Neural cell (in vitro differentiated cells): ENCODE measurements at regions not wholly inside any gene's neighbourhood (a gene's known extent, or its start where the extent isn't known, plus 50 kb on each side); places are given as distances from the start of the nearest gene placed in this dataset.

Experiments used
- H2AFZ ChIP-seq: fragments of 200-600, 300-800 bp; sonication (generic), shearing (Covaris generic); 2 replicates; pipeline ENCODE4 v1.6.0; 2014; ENCODE audit warnings: low read depth, mild to moderate bottlenecking, antibody characterized with exemption, low read length, moderate library complexity
- H3F3A ChIP-seq: fragments of 200-600 bp; shearing (Covaris generic); 2 replicates; pipeline ENCODE4 v1.6.1; 2016; ENCODE audit warnings: mild to moderate bottlenecking, moderate library complexity, mixed read lengths, antibody characterized with exemption, low read length; ENCODE audit not compliant: insufficient read depth, poor library complexity, severe bottlenecking
- H3K27ac ChIP-seq: fragments of 200-600, 300-800 bp; sonication (generic), shearing (Covaris generic); 2 replicates; pipeline ENCODE4 v1.5.1; 2014; ENCODE audit warnings: mild to moderate bottlenecking, low read length, moderate library complexity
- H3K27me3 ChIP-seq: fragments of 300-800, 200-600 bp; sonication (generic), shearing (Covaris generic); 2 replicates; pipeline ENCODE4 v1.6.0; 2014; ENCODE audit warnings: mild to moderate bottlenecking, low read depth, low read length, moderate library complexity; ENCODE audit not compliant: insufficient read depth
- H3K36me3 ChIP-seq: fragments of 300-800, 200-600 bp; sonication (generic), shearing (Covaris generic); 2 replicates; pipeline ENCODE4 v1.5.1; 2014; ENCODE audit warnings: mild to moderate bottlenecking, antibody characterized with exemption, low read length, moderate library complexity; ENCODE audit not compliant: insufficient read depth
- H3K4me2 ChIP-seq: fragments of 300-800, 200-600 bp; sonication (generic), shearing (Covaris generic); 2 replicates; pipeline ENCODE4 v1.6.0; 2014; ENCODE audit warnings: mild to moderate bottlenecking, low read length
- H3K4me3 ChIP-seq: fragments of 300-800, 200-600 bp; sonication (generic), shearing (Covaris generic); 2 replicates; pipeline ENCODE4 v1.5.1; 2014; ENCODE audit warnings: mild to moderate bottlenecking, low read length, moderate library complexity
- H3K79me2 ChIP-seq: fragments of 200-600 bp; shearing (Covaris generic); replicated peaks from 2 replicates; pipeline ENCODE4 v1.6.0; 2014; ENCODE audit warnings: mild to moderate bottlenecking, low read length, moderate library complexity; ENCODE audit not compliant: insufficient read depth
- H3K9ac ChIP-seq: fragments of 300-800, 200-600 bp; sonication (generic), shearing (Covaris generic); 2 replicates; pipeline ENCODE4 v1.6.1; 2016; ENCODE audit warnings: mild to moderate bottlenecking, low read length, mixed read lengths
- H3K9me2 ChIP-seq: fragments of 200-600 bp; shearing (Covaris generic); 2 replicates; pipeline ENCODE4 v1.6.1; 2016; ENCODE audit warnings: mild to moderate bottlenecking, low read length, mixed read lengths; ENCODE audit not compliant: insufficient read depth
- H3K9me3 ChIP-seq: fragments of 200-600, 300-800 bp; sonication (generic), shearing (Covaris generic); 2 replicates; pipeline ENCODE4 v1.6.1; 2016; ENCODE audit warnings: mild to moderate bottlenecking, mixed run types, low read length, moderate library complexity, mixed read lengths
- H4K20me1 ChIP-seq: fragments of 200-600 bp; shearing (Covaris generic); 2 replicates; pipeline ENCODE4 v1.6.1; 2016; ENCODE audit warnings: mild to moderate bottlenecking, mixed run types; ENCODE audit not compliant: insufficient read depth
- EP300 ChIP-seq: fragments of 450-650 bp; conservative IDR thresholded peaks from 2 replicates; pipeline ENCODE4 v1.6.1; 2014; ENCODE audit warnings: antibody characterized with exemption, mild to moderate bottlenecking, moderate library complexity; ENCODE audit not compliant: poor library complexity, severe bottlenecking
- EZH2 ChIP-seq: fragments of 200-600, 300-800 bp; shearing (Covaris generic), sonication (generic); IDR thresholded peaks from 2 replicates; pipeline ENCODE4 v1.6.1; 2014; ENCODE audit warnings: antibody characterized with exemption, low read length, borderline replicate concordance, mild to moderate bottlenecking; ENCODE audit not compliant: insufficient read depth, poor library complexity, severe bottlenecking
- MXI1 ChIP-seq: fragments of 450-650 bp; conservative IDR thresholded peaks from 2 replicates; pipeline ENCODE4 v1.6.1; 2014; ENCODE audit warnings: antibody characterized with exemption, mild to moderate bottlenecking; ENCODE audit not compliant: poor library complexity, severe bottlenecking
- RAD21 ChIP-seq: fragments of 450-650 bp; conservative IDR thresholded peaks from 2 replicates; pipeline ENCODE4 v1.6.1; 2014; ENCODE audit warnings: antibody characterized with exemption, mild to moderate bottlenecking, moderate library complexity
- SMC3 ChIP-seq: fragments of 450-650 bp; conservative IDR thresholded peaks from 2 replicates; pipeline ENCODE4 v1.6.1; 2014; ENCODE audit warnings: antibody characterized with exemption, mild to moderate bottlenecking, moderate library complexity; ENCODE audit not compliant: poor library complexity
- TAF1 ChIP-seq: IDR thresholded peaks from 2 replicates; pipeline ENCODE4 v1.6.1; 2012; ENCODE audit warnings: low read depth
- TF ChIP-seq, protein P1 (sequence below): fragments of 450-650 bp; IDR thresholded peaks from 2 replicates; pipeline ENCODE4 v1.5.1; 2014; ENCODE audit warnings: antibody characterized with exemption, mild to moderate bottlenecking, moderate library complexity; ENCODE audit not compliant: poor library complexity, severe bottlenecking
- TF ChIP-seq, protein P2 (sequence below): IDR thresholded peaks from 2 replicates; pipeline ENCODE4 v1.6.1; 2012; ENCODE audit warnings: borderline replicate concordance

DNA sequence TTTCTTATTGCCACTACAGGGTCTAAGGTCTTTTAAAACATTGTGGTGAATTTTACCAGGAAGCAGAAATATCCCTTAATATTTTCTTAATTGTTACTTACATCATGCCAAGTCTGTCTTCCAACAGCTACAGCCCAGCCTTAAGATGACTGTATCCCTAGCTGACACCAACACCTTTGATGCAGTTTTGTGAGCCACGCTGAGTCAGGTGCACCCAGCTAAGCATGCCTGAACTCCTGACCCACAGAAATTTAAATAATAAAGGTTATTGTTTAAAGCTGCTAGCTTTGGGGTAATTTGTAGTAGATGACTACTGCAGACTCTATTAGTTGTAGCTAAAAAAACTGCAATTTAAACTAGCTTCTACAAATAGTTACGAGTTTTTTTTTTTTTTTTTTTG lies 1757.9 kb upstream of the LRRTM1 start:
- Histone ChIP-seq H3K27ac (no peak overlapping the region), H3K9ac (no peak overlapping the region), H3K9me2 (no peaks in the 10 kb centered on the region), H3K4me2 (no peak overlapping the region), H3K27me3 (no peaks in the 10 kb centered on the region), H3K9me3 (no peaks in the 10 kb centered on the region), H4K20me1 (no peaks in the 10 kb centered on the region), H2AFZ (no peak overlapping the region), H3K36me3 (no peaks in the 10 kb centered on the region), H3F3A (no peaks in the 10 kb centered on the region), H3K4me3 (no peak overlapping the region), H3K79me2 (no peaks in the 10 kb centered on the region)
- TF ChIP-seq EP300: no peak
- no peak for TF ChIP-seq TAF1
- no peak for TF ChIP-seq MXI1
- TF ChIP-seq RAD21: no peak
- TF ChIP-seq EZH2: no peak

DNA sequence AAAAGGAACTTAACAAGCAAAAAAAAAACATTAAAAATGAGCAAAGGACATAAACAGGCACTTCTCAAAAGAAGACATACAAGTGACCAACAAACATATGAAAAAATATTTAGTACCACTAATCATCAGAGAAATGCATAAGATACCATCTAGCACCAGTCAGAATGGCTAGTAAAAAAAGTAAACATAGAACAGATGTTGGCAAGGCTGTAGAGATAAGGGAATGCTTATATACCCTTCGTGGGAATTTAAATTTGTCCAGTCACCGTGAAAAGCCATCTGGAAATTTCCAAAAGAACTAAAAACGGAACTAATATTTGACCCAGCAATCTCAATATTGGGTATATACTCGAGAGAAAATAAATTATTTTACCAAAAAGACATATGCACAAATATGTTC lies 1751.3 kb upstream of the LRRTM1 start:
- Histone ChIP-seq H2AFZ (no peak overlapping the region), H3K4me2 (no peak overlapping the region), H3K36me3 (no peaks in the 10 kb centered on the region), H3K79me2 (no peaks in the 10 kb centered on the region), H3K9me3 (no peaks in the 10 kb centered on the region), H3K9ac (no peak overlapping the region), H3F3A (no peaks in the 10 kb centered on the region), H3K27ac (no peak overlapping the region), H3K4me3 (no peak overlapping the region), H4K20me1 (no peaks in the 10 kb centered on the region), H3K9me2 (no peaks in the 10 kb centered on the region), H3K27me3 (no peaks in the 10 kb centered on the region)
- no peak for TF ChIP-seq EZH2

DNA sequence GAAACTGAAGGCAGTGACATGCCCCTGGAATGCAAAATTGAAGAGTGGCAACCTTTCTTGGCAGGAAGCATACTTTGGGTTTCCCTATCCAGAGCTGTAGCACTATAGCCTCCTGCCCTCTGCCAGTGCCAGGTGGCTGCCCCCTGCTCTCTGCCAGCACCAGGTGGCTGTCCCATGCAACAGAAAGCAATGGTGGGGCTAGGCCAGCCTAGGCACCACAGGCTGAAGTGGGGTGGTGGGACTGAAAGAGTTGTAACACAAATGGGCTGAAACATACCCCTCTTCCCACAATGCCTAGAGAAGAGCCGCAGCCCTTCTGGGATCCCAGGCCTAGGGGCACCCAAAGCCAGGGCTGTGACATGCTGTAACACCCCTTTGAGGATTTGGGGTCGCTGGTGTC lies 1739.3 kb upstream of the LRRTM1 start:
- Histone ChIP-seq H3K9ac (no peak overlapping the region), H4K20me1 (no peaks in the 10 kb centered on the region), H3F3A (no peaks in the 10 kb centered on the region), H3K79me2 (no peaks in the 10 kb centered on the region), H3K4me3 (no peak overlapping the region), H3K9me2 (no peaks in the 10 kb centered on the region), H3K36me3 (no peaks in the 10 kb centered on the region), H2AFZ (no peak overlapping the region), H3K27ac (no peak overlapping the region), H3K4me2 (no peak overlapping the region), H3K9me3 (no peaks in the 10 kb centered on the region), H3K27me3 (no peaks in the 10 kb centered on the region)
- TF ChIP-seq MXI1 (no peak), EP300 (no peak), RAD21 (no peak), SMC3 (no peak), TAF1 (no peak)
- TF ChIP-seq, protein P1, sequence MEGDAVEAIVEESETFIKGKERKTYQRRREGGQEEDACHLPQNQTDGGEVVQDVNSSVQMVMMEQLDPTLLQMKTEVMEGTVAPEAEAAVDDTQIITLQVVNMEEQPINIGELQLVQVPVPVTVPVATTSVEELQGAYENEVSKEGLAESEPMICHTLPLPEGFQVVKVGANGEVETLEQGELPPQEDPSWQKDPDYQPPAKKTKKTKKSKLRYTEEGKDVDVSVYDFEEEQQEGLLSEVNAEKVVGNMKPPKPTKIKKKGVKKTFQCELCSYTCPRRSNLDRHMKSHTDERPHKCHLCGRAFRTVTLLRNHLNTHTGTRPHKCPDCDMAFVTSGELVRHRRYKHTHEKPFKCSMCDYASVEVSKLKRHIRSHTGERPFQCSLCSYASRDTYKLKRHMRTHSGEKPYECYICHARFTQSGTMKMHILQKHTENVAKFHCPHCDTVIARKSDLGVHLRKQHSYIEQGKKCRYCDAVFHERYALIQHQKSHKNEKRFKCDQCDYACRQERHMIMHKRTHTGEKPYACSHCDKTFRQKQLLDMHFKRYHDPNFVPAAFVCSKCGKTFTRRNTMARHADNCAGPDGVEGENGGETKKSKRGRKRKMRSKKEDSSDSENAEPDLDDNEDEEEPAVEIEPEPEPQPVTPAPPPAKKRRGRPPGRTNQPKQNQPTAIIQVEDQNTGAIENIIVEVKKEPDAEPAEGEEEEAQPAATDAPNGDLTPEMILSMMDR: no peak
- TF ChIP-seq, protein P2, sequence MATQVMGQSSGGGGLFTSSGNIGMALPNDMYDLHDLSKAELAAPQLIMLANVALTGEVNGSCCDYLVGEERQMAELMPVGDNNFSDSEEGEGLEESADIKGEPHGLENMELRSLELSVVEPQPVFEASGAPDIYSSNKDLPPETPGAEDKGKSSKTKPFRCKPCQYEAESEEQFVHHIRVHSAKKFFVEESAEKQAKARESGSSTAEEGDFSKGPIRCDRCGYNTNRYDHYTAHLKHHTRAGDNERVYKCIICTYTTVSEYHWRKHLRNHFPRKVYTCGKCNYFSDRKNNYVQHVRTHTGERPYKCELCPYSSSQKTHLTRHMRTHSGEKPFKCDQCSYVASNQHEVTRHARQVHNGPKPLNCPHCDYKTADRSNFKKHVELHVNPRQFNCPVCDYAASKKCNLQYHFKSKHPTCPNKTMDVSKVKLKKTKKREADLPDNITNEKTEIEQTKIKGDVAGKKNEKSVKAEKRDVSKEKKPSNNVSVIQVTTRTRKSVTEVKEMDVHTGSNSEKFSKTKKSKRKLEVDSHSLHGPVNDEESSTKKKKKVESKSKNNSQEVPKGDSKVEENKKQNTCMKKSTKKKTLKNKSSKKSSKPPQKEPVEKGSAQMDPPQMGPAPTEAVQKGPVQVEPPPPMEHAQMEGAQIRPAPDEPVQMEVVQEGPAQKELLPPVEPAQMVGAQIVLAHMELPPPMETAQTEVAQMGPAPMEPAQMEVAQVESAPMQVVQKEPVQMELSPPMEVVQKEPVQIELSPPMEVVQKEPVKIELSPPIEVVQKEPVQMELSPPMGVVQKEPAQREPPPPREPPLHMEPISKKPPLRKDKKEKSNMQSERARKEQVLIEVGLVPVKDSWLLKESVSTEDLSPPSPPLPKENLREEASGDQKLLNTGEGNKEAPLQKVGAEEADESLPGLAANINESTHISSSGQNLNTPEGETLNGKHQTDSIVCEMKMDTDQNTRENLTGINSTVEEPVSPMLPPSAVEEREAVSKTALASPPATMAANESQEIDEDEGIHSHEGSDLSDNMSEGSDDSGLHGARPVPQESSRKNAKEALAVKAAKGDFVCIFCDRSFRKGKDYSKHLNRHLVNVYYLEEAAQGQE: no peak
